Panc1 (cell line): ENCODE measurements at regions not wholly inside any gene's neighbourhood (a gene's known extent, or its start where the extent isn't known, plus 50 kb on each side); places are given as distances from the start of the nearest gene placed in this dataset.

ENCODE experiments used
- POLR2AphosphoS5 ChIP-seq: IDR thresholded peaks from 2 replicates; pipeline ENCODE4 v1.6.1; 2012; ENCODE audit warnings: mild to moderate bottlenecking, low read depth, low read length, moderate library complexity
- TF ChIP-seq, protein P1 (sequence below): fragments of 450-650 bp; IDR thresholded peaks from 2 replicates; pipeline ENCODE4 v1.5.1; 2017; ENCODE audit warnings: mild to moderate bottlenecking

DNA sequence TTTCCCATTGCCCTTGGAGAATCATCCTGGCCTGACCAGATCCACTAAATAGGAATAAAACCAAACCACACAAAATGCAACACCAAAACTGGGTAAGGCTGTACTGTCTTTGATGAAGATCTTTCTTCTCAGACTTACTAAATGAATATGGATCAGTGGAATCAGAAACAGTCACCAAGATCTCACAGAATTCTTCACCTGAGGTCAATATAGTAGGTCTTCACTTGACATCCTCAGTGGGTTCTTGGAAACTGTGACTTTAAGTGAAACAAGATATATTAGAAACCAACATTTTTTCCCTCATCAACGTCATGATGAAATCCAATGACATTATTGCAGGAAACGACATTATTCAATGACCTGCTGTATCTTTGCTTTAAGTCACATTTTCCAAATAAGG is 526.2 kb downstream of the FUT8 start:
- TF ChIP-seq, protein P1, sequence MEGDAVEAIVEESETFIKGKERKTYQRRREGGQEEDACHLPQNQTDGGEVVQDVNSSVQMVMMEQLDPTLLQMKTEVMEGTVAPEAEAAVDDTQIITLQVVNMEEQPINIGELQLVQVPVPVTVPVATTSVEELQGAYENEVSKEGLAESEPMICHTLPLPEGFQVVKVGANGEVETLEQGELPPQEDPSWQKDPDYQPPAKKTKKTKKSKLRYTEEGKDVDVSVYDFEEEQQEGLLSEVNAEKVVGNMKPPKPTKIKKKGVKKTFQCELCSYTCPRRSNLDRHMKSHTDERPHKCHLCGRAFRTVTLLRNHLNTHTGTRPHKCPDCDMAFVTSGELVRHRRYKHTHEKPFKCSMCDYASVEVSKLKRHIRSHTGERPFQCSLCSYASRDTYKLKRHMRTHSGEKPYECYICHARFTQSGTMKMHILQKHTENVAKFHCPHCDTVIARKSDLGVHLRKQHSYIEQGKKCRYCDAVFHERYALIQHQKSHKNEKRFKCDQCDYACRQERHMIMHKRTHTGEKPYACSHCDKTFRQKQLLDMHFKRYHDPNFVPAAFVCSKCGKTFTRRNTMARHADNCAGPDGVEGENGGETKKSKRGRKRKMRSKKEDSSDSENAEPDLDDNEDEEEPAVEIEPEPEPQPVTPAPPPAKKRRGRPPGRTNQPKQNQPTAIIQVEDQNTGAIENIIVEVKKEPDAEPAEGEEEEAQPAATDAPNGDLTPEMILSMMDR: no peak
- TF ChIP-seq POLR2AphosphoS5: no peak
